Breast epithelium (tissue), 3 donors: ENCODE measurements at regions not wholly inside any gene's neighbourhood (a gene's known extent, or its start where the extent isn't known, plus 50 kb on each side); places are given as distances from the start of the nearest gene placed in this dataset.

Experiments used
- CTCF ChIP-seq, 3 donors: fragments of 450-650 bp; IDR thresholded peaks; one replicate each; pipeline ENCODE4 v1.5.1; 2016 to 2017; ENCODE audit warnings: antibody characterized with exemption in 3 of 3, mild to moderate bottlenecking in 3 of 3, moderate library complexity in 3 of 3
- POLR2A ChIP-seq: fragments of 450-650 bp; IDR thresholded peaks from one replicate; pipeline ENCODE4 v1.6.1; 2016; ENCODE audit warnings: antibody characterized with exemption, mild to moderate bottlenecking, moderate library complexity
- POLR2AphosphoS5 ChIP-seq, 3 donors: sonication (generic); formaldehyde crosslinking; IDR thresholded peaks; one replicate each; pipeline ENCODE4 v1.6.1; 2017; ENCODE audit warnings: antibody characterized with exemption in 3 of 3

- TF ChIP-seq POLR2AphosphoS5 (IDR thresholded peaks at IDR 0.05) (no peak), POLR2A (no peak), CTCF (IDR thresholded peaks at IDR 0.05) (no peak)
These were observed 827.5 kb upstream of the PCDH20 start for GRCh38 chr13:62243106-62243505.
